ENCODE measurements at regions not wholly inside any gene's neighbourhood (a gene's known extent, or its start where the extent isn't known, plus 50 kb on each side); places are given as distances from the start of the nearest gene placed in this dataset.

- DNase-seq (ENCODE audit: low read depth in 2 of 2): no peak
Observed at GRCh38 chr1:29785137-29785527, 548.8 kb downstream of the PTPRU start.

GRCh38 chr1:29784276-29785136, 548.2 kb downstream of the PTPRU start:
- DNase-seq (ENCODE audit: low read depth in 2 of 2): no peak

DNA sequence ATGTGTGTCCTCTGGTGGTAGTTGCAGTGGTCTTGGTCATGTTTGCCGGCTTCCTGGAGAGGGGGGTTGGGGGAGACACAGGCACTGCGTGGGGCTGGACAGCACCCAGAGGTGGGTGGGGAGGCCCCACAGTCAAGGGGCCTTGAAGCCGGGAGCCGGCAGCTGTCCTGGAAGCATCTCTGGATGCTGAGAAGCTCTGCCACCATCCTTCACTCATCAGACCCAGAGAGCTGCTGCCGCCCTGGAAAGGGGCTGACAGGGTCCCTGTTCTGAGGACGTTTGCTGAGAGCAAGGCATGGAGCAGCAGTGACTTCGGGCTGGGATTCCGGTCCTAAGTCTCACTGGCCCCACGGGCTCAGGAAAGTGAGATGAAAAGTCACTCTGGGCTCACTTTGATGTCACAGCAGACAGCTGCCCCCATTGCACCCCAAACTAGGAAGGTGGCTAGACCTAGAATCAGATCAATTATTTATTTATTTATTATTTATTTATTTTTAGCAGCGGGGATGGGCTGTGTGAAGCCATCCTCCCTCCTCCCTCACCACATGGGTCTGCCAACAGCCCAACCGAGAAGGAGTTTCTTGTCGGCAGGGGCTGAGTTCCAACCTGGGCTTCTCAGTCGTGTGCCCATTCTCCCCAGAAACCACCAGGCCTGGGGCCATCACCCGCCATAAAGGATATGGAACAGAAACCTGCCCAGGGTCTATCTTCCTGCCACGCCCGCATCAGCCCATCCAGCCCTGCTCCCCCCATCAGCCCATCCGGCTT, 547.4 kb downstream of the PTPRU start:
- no peak for DNase-seq (ENCODE audit: low read depth in 2 of 2)

GRCh38 chr1:29782846-29783507, 546.7 kb downstream of the PTPRU start:
- DNase-seq (ENCODE audit: low read depth in 2 of 2): no peak

GRCh38 chr1:29779146-29779545, 542.8 kb downstream of the PTPRU start:
- DNase-seq (ENCODE audit: low read depth in 2 of 2): no peak

DNA sequence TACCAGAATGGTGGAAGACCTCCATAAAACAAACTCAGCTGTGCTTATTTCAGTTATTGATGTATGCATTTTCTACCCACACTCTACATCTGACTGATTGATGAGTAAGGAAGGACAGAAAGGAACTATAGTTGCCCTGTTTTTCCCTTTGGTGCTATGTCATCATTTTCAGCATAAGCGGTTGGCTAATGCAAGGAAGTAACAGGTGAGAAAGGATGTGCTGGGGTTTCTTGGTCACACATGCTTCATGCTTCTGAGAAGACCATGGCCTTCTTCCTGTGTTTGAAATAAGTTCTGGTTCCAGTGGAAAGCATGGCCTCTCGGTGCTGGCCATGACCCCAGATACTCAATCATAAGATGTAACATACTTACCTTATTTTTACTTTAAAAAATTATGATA, 541.2 kb downstream of the PTPRU start:
- DNase-seq (ENCODE audit: low read depth in 2 of 2): no peak

DNA sequence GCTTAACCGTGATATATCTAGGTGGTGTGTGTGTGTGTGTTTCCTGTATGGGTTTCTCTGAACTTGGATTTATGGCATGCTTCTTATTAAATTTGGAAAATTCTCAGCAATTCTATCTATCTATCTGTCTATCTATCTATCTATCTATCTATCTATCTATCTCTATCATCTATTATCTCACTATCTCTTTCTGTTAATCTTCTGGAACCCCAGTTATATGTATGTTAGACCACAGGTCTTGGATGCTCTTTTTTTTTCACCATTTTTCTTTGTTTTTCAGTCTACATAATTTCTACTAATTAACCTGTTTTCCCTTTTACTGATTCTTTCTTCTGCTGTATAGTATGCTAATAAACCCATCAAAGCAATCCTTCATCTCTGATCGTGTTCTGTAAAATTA, 538.0 kb downstream of the PTPRU start:
- no peak for DNase-seq (ENCODE audit: low read depth in 2 of 2)

DNA sequence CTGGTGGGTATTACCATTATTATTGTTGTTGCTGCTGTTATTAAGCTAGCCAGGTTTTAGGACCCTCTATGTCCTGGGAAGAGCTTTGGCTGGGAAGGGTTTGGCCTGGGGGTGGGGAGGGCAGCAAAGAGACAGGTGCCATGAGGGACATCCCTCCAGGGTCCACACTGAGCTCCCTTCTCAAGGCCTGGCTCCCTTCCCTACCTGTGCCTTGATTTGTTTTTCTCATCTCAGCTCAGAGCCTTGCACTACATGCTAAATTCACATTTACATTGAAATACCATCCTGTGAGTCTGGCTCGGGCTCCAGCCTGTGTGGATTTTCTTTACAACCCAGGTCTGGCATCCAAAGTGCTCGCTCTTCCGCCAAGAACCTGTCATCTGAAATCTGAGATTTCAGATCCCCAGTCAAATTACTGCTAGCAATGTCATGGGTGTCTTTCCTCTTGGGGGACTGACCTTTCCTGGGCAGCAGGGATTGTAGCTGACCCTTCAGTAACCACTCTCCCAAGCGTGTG, 536.3 kb downstream of the PTPRU start:
- no peak for DNase-seq (ENCODE audit: low read depth in 2 of 2)

- no peak for DNase-seq (ENCODE audit: low read depth in 2 of 2)
Observed at GRCh38 chr1:29767769-29768425, 531.6 kb downstream of the PTPRU start.

GRCh38 chr1:29767088-29767685, 530.9 kb downstream of the PTPRU start:
- DNase-seq (ENCODE audit: low read depth in 2 of 2): no peak

GRCh38 chr1:29762635-29763034, 526.3 kb downstream of the PTPRU start:
- no peak for DNase-seq (ENCODE audit: low read depth in 2 of 2)

- DNase-seq (ENCODE audit: low read depth in 2 of 2): no peak
Observed at GRCh38 chr1:29761159-29761928, 525.0 kb downstream of the PTPRU start.

DNA sequence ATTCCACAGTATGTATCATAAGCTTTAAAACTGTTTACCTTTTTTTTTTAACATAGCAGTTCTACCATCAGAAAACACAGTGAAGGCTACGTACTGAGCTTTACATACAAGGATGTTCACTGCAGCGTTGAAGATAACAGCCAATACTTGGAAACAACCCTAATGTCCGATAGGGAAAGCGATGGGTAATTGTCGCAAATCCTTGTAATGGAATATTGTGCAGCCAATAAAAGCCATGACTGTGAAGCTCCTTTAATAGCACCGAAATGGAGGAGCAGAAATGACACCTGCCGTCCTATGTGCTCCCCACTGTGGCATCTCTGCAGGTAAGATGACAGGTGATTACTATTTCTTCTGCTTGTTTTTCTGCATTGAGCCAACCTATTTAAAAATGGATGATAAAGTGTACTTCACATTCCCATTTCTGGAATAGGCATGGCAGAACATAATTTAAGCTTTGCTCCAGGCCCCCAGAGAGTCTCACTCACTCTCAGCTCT, 523.8 kb downstream of the PTPRU start:
- no peak for DNase-seq (ENCODE audit: low read depth in 2 of 2)

GRCh38 chr1:29758781-29759499, 522.6 kb downstream of the PTPRU start:
- no peak for DNase-seq (ENCODE audit: low read depth in 2 of 2)

DNA sequence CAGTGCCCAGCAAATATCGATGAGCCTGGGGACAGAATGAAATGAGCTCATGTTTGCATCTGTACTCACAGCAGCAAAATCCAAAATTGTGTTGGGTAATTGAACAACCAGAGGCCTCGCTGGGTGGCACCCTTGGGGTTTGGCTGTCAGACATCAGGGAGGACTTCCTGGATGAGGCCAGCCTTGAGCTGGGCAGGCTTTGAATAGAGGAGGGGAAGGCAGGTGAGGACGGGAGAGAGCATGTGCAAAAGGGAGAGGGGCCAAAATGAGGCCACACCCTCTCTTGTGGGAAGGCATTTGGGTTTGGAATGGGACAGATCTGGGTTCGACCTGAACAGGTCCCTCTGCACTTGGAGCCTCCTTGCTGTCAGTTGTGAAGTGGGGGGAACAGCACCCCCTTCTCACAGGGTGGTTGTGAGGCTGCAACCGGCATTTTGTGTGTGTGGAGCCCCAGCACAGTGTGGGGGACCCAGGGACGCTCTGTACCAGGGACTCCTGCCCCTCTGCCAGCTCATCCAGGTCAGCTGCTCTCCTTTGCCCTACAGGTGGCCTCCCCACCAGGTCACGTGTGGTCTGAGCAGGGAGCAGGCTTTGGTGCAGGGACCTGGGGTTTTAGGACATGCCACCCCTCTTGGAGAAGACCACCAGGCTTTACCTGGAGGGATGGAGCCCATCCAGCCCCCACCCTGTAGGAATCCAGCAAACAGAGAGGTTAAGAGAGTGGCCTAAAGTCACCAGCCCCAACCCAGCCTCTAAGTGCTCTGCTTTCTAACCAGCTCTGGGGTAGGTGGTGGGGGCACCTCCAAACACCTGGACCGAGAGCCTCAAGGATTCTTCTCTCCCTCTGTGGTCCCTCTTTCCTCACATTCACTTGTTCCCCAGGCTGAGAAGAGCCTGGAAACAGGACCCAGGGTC, 521.8 kb downstream of the PTPRU start:
- DNase-seq (ENCODE audit: low read depth in 2 of 2): no peak

DNA sequence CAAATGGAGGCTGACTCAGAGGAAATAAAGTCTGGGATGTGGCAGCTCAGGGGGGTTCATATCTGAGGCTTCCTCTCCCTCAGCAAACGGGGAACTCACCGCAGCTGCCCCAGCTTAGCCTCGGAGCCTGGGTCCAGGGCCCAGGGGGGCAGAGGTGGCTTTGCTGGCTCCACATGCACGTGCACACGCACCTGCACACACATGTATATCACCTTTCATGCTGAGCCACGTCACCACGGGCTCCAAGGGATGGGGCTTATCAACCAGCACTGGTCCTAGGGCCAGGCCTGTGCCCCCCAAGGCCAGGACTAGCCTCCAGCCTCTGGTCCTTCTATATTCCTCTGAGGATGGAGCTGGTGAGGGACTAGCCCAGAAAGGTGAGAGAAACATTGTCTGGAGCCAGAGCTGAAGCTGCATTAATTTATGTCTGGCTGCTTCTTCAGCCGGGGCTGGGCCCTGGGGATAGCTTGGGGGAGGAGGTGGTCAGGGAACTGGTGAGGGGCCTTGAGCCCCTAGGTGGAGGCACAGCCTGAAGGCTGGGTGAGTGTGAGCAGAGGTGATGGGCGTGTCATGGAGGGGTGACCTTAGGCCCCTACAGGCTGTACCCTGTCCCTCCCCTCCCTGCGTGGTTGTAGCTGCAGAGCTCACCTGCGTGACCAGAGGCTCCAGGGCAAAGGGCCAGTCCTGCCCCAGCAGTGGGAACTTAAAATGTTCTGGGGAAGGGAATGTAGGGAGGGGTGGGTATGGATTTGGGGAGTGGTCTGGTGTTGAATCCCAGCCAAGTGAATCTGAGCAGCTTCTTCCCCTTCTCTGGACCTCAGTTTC, 520.8 kb downstream of the PTPRU start:
- no peak for DNase-seq (ENCODE audit: low read depth in 2 of 2)

GRCh38 chr1:29756498-29756897, 520.2 kb downstream of the PTPRU start:
- no peak for DNase-seq (ENCODE audit: low read depth in 2 of 2)

GRCh38 chr1:29756085-29756484, 519.8 kb downstream of the PTPRU start:
- no peak for DNase-seq (ENCODE audit: low read depth in 2 of 2)
